Erythroblast (primary cell): ENCODE measurements at regions not wholly inside any gene's neighbourhood (a gene's known extent, or its start where the extent isn't known, plus 50 kb on each side); places are given as distances from the start of the nearest gene placed in this dataset.

Source experiments
- GATA1 ChIP-seq: IDR thresholded peaks from 2 replicates; pipeline ENCODE4 v1.6.1; 2011; ENCODE audit warnings: low read depth, mild to moderate bottlenecking, control low read depth, low read length, moderate library complexity
- POLR2A ChIP-seq: IDR thresholded peaks from 2 replicates; pipeline ENCODE4 v1.6.1; 2011; ENCODE audit warnings: mild to moderate bottlenecking, low read length

DNA sequence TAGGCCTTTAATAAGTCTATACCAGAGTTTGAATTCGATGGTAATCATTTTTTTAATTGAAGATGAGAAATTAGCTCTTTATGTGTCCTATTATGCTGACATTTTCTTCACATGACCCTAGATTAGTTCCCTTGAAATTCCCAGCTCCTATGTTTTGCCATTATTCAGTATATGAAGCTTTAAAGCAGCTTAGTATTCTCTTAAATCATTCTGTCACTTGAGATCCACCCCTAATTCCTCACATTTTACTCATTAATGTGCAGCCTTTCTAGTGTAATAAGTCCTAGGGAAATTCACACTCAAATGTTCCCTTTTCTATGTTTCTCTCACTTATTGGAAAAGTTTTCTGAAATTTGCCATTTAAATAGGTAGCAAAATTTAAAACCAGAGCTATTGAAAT, 704.5 kb upstream of the B3GALT2 start:
- TF ChIP-seq POLR2A (no peak), GATA1 (no peak)
